ENCODE measurements at regions not wholly inside any gene's neighbourhood (a gene's known extent, or its start where the extent isn't known, plus 50 kb on each side); places are given as distances from the start of the nearest gene placed in this dataset.

- H3K4me3 ChIP-seq (ENCODE audit: low read depth, low read length) = no peak overlapping the region
- no peaks in the 10 kb centered on the region for H3K27me3 ChIP-seq (ENCODE audit: control insufficient read depth, insufficient read depth, low read length)
- H3K36me3 ChIP-seq (ENCODE audit: control insufficient read depth, insufficient read depth, low read length) = no peaks in the 10 kb centered on the region
- no peak for DNase-seq (ENCODE audit: low read depth)
- no peak for TF ChIP-seq CTCF (IDR thresholded peaks at IDR 0.05; ENCODE audit: insufficient read depth, low read length, poor library complexity, severe bottlenecking)
Observed at GRCh38 chr1:170290276-170290675, 144.5 kb downstream of the NTMT2 start.

GRCh38 chr1:170290991-170291390, 145.2 kb downstream of the NTMT2 start:
- H3K4me3 ChIP-seq (ENCODE audit: low read depth, low read length) = no peak overlapping the region
- TF ChIP-seq CTCF (IDR thresholded peaks at IDR 0.05; ENCODE audit: insufficient read depth, low read length, poor library complexity, severe bottlenecking) = no peak
- DNase-seq (ENCODE audit: low read depth) = no peak
- H3K36me3 ChIP-seq (ENCODE audit: control insufficient read depth, insufficient read depth, low read length) = no peaks in the 10 kb centered on the region
- no peaks in the 10 kb centered on the region for H3K27me3 ChIP-seq (ENCODE audit: control insufficient read depth, insufficient read depth, low read length)

GRCh38 chr1:170291516-170291915, 145.8 kb downstream of the NTMT2 start:
- Histone ChIP-seq H3K4me3 (ENCODE audit: low read depth, low read length) (no peak overlapping the region), H3K27me3 (ENCODE audit: control insufficient read depth, insufficient read depth, low read length) (no peaks in the 10 kb centered on the region), H3K36me3 (ENCODE audit: control insufficient read depth, insufficient read depth, low read length) (no peaks in the 10 kb centered on the region)
- no peak for DNase-seq (ENCODE audit: low read depth)
- no peak for TF ChIP-seq CTCF (IDR thresholded peaks at IDR 0.05; ENCODE audit: insufficient read depth, low read length, poor library complexity, severe bottlenecking)

GRCh38 chr1:170296211-170296610, 150.5 kb downstream of the NTMT2 start:
- no peak overlapping the region for H3K4me3 ChIP-seq (ENCODE audit: low read depth, low read length)
- no peaks in the 10 kb centered on the region for H3K27me3 ChIP-seq (ENCODE audit: control insufficient read depth, insufficient read depth, low read length)
- DNase-seq (ENCODE audit: low read depth) = no peak
- H3K36me3 ChIP-seq (ENCODE audit: control insufficient read depth, insufficient read depth, low read length) = no peaks in the 10 kb centered on the region
- TF ChIP-seq CTCF (IDR thresholded peaks at IDR 0.05; ENCODE audit: insufficient read depth, low read length, poor library complexity, severe bottlenecking) = no peak

- DNase-seq (ENCODE audit: low read depth) = no peak
- Histone ChIP-seq H3K27me3 (ENCODE audit: control insufficient read depth, insufficient read depth, low read length) (no peaks in the 10 kb centered on the region), H3K36me3 (ENCODE audit: control insufficient read depth, insufficient read depth, low read length) (no peaks in the 10 kb centered on the region), H3K4me3 (ENCODE audit: low read depth, low read length) (no peak overlapping the region)
- no peak for TF ChIP-seq CTCF (IDR thresholded peaks at IDR 0.05; ENCODE audit: insufficient read depth, low read length, poor library complexity, severe bottlenecking)
Observed at GRCh38 chr1:170296642-170297041, 150.9 kb downstream of the NTMT2 start.

GRCh38 chr1:170301596-170301995, 155.8 kb downstream of the NTMT2 start:
- no peak overlapping the region for H3K4me3 ChIP-seq (ENCODE audit: low read depth, low read length)
- no peak for TF ChIP-seq CTCF (IDR thresholded peaks at IDR 0.05; ENCODE audit: insufficient read depth, low read length, poor library complexity, severe bottlenecking)
- no peaks in the 10 kb centered on the region for H3K27me3 ChIP-seq (ENCODE audit: control insufficient read depth, insufficient read depth, low read length)
- H3K36me3 ChIP-seq (ENCODE audit: control insufficient read depth, insufficient read depth, low read length) = no peaks in the 10 kb centered on the region
- no peak for DNase-seq (ENCODE audit: low read depth)
